IMR-90 (cell line): ENCODE measurements at regions not wholly inside any gene's neighbourhood (a gene's known extent, or its start where the extent isn't known, plus 50 kb on each side); places are given as distances from the start of the nearest gene placed in this dataset.
"Not testable (repeated sequence)": the region's sequence is repeated elsewhere in the genome, so short reads cannot be mapped to it uniquely, and the experiment has no call there.

Experiments used
- ATAC-seq: fragments of 200-7000 bp; cut with Tn5 transposase; 2 replicates; pipeline ENCODE4 v1.9.1; 2020; ENCODE audit warnings: low read depth, mild to moderate bottlenecking, moderate library complexity
- BruUV-seq: library from RNA; stranded (reverse); fragments of 400-500 nt; replicated peaks from 2 replicates; lab custom pipeline; 2021; lab: Mats Ljungman, UMichigan
- CTCF ChIA-PET: fragments of 300-600 bp; formaldehyde crosslinking; extraction: SDS; loops from one replicate; lab custom pipeline; 2021; ENCODE audit warnings: antibody characterized with exemption; lab: Yijun Ruan, JAX
- POLR2A ChIA-PET: fragments of 300-600 bp; sonication (Branson Sonifier 250); formaldehyde crosslinking; loops from one replicate; lab custom pipeline; 2022; ENCODE audit warnings: antibody characterized with exemption; ENCODE audit not compliant: unreplicated experiment; lab: Charles Lee
- DNase-seq: peaks from one replicate; pipeline ENCODE4 v3.0.0; 2013
- H2AFZ ChIP-seq: replicated peaks from 2 replicates; pipeline ENCODE3; 2013; ENCODE audit warnings: low read length, mild to moderate bottlenecking; ENCODE audit not compliant: poor library complexity
- H2AK5ac ChIP-seq: 2 replicates; pipeline ENCODE4 v1.6.1; 2013; ENCODE audit warnings: low read depth, low read length, inconsistent platforms
- H2AK9ac ChIP-seq: replicated peaks from 2 replicates; pipeline ENCODE3; 2013; ENCODE audit warnings: mild to moderate bottlenecking, low read depth, low read length, moderate library complexity; ENCODE audit not compliant: poor library complexity
- H2BK120ac ChIP-seq: 2 replicates; pipeline ENCODE4 v1.6.1; 2013; ENCODE audit warnings: low read depth, low read length, inconsistent platforms
- H2BK15ac ChIP-seq: 3 replicates; pipeline ENCODE4 v1.6.1; 2013; ENCODE audit warnings: low read depth, low read length, inconsistent platforms
- H2BK20ac ChIP-seq: 2 replicates; pipeline ENCODE4 v1.6.1; 2013; ENCODE audit warnings: low read depth, mild to moderate bottlenecking, inconsistent platforms, low read length, moderate library complexity
- H2BK5ac ChIP-seq: 2 replicates; pipeline ENCODE4 v1.6.1; 2013; ENCODE audit warnings: mild to moderate bottlenecking, low read depth, low read length, inconsistent platforms; ENCODE audit not compliant: poor library complexity, severe bottlenecking
- H3K14ac ChIP-seq: replicated peaks from 2 replicates; pipeline ENCODE4 v1.6.1; 2013; ENCODE audit warnings: low read depth, low read length, inconsistent platforms
- H3K18ac ChIP-seq: 2 replicates; pipeline ENCODE4 v1.6.1; 2013; ENCODE audit warnings: low read depth, low read length, control low read depth
- H3K23ac ChIP-seq: 2 replicates; pipeline ENCODE4 v1.6.1; 2013; ENCODE audit warnings: low read depth, low read length, inconsistent platforms
- H3K27ac ChIP-seq: 2 replicates; pipeline ENCODE4 v1.5.1; 2013; ENCODE audit warnings: mild to moderate bottlenecking, control low read depth, low read length; ENCODE audit not compliant: insufficient read depth
- H3K27me3 ChIP-seq: 2 replicates; pipeline ENCODE4 v1.6.1; 2013; ENCODE audit warnings: low read length; ENCODE audit not compliant: control insufficient read depth, insufficient read depth
- H3K36me3 ChIP-seq: 2 replicates; pipeline ENCODE4 v1.6.1; 2013; ENCODE audit warnings: low read length, mixed read lengths; ENCODE audit not compliant: control insufficient read depth, insufficient read depth
- H3K4ac ChIP-seq: 2 replicates; pipeline ENCODE4 v1.6.1; 2013; ENCODE audit warnings: low read depth, low read length, inconsistent platforms
- H3K4me1 ChIP-seq: 2 replicates; pipeline ENCODE4 v1.6.1; 2013; ENCODE audit warnings: low read length, mixed read lengths; ENCODE audit not compliant: control insufficient read depth, insufficient read depth
- H3K4me2 ChIP-seq: 2 replicates; pipeline ENCODE4 v1.6.1; 2013; ENCODE audit warnings: low read depth, mild to moderate bottlenecking, control low read depth, low read length, moderate library complexity
- H3K4me3 ChIP-seq: 2 replicates; pipeline ENCODE4 v1.5.1; 2013; ENCODE audit warnings: low read depth, mild to moderate bottlenecking, control low read depth, low read length, moderate library complexity; ENCODE audit not compliant: insufficient read depth
- H3K56ac ChIP-seq: 2 replicates; pipeline ENCODE4 v1.6.1; 2013; ENCODE audit warnings: low read length, inconsistent platforms; ENCODE audit not compliant: insufficient read depth; ENCODE audit errors: extremely low read depth
- H3K79me1 ChIP-seq, 2 experiments: 2 replicates each; pipeline ENCODE4 v1.6.1; 2013; ENCODE audit warnings: low read length in 2 of 2, inconsistent platforms in 1 of 2, low read depth in 1 of 2
- H3K9ac ChIP-seq: 2 replicates; pipeline ENCODE4 v1.6.1; 2013; ENCODE audit warnings: low read depth, low read length, control low read depth
- H3K9me1 ChIP-seq: 2 replicates; pipeline ENCODE4 v1.6.1; 2013; ENCODE audit warnings: low read length, inconsistent platforms; ENCODE audit not compliant: insufficient read depth
- H3K9me3 ChIP-seq: 2 replicates; pipeline ENCODE4 v1.6.1; 2013; ENCODE audit warnings: low read length; ENCODE audit not compliant: control insufficient read depth, insufficient read depth
- H4K20me1 ChIP-seq: 2 replicates; pipeline ENCODE4 v1.6.1; 2013; ENCODE audit warnings: low read length, inconsistent platforms; ENCODE audit not compliant: insufficient read depth
- H4K5ac ChIP-seq: 2 replicates; pipeline ENCODE4 v1.6.1; 2013; ENCODE audit warnings: mild to moderate bottlenecking, low read depth, low read length, control low read depth
- H4K8ac ChIP-seq, 2 experiments: 2 replicates each; pipeline ENCODE4 v1.6.1; 2013; ENCODE audit warnings: low read depth in 2 of 2, low read length in 2 of 2, control low read depth in 1 of 2, inconsistent platforms in 1 of 2
- H4K91ac ChIP-seq: 2 replicates; pipeline ENCODE4 v1.6.1; 2013; ENCODE audit warnings: low read depth, low read length, inconsistent platforms; ENCODE audit not compliant: insufficient read depth
- WGBS, 2 experiments: methylation state at CpG; one replicate each; pipeline versions ENCODE4 v1.1.5 to v1.1.7; 2013; ENCODE audit warnings: missing lambda C conversion rate in 2 of 2; ENCODE audit not compliant: insufficient read length in 1 of 2; ENCODE audit errors: extremely low coverage in 2 of 2; 5-methylcytosine and 5-hydroxymethylcytosine counted together
- dilution Hi-C: fragments of 300-500 bp; cut with HindIII; formaldehyde crosslinking; loops from one replicate; pipeline ENCODE4 v1.14.3; 2018; ENCODE audit warnings: low sequenced_read_pairs; ENCODE audit not compliant: unreplicated experiment
- in situ Hi-C: fragments of 300-500 bp; cut with MboI; formaldehyde crosslinking; loops from 3 replicates; pipeline ENCODE4 v1.14.3; 2019; ENCODE audit warnings: low sequenced_read_pairs, inconsistent platforms, mixed read lengths
- intact Hi-C: fragments of 100-400 bp; cut with micrococcal nuclease; formaldehyde crosslinking; loops from 2 replicates; pipeline ENCODE4 v1.10.0; 2022

DNA sequence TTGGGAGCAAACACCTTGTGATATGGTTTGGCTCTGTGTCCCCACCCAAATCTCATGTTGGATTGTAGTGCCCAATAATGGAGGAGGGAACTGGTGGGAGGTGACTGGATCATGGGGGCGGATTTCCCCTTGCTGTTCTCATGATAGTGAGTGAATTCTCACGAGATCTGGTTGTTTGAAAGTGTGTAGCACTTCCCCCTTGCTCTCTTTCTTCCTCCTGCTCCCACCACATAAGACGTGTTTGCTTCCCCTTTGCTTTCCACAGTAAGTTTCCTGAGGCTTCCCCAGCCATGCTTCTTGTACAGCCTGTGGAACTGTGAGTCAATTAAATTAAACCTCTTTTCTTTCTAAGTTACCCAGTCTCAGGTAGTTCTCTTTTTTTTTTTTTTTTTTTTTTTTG is 366.3 kb downstream of the RRAGC start:
- DNase-seq, intact Hi-C loops, H3K27me3 ChIP-seq, H3K4ac ChIP-seq, H2AFZ ChIP-seq, H3K9ac ChIP-seq, BruUV-seq, H3K4me3 ChIP-seq, H4K8ac ChIP-seq, H3K36me3 ChIP-seq, H3K18ac ChIP-seq, H4K20me1 ChIP-seq, CTCF ChIA-PET, H3K4me2 ChIP-seq, H3K27ac ChIP-seq, H3K9me3 ChIP-seq, dilution Hi-C loops, in situ Hi-C loops, H2BK20ac ChIP-seq, H3K9me1 ChIP-seq, H2BK120ac ChIP-seq, H3K23ac ChIP-seq, H3K14ac ChIP-seq, H2AK5ac ChIP-seq, ATAC-seq, H4K91ac ChIP-seq, H3K56ac ChIP-seq, H3K79me1 ChIP-seq, POLR2A ChIA-PET, H2BK5ac ChIP-seq, H2BK15ac ChIP-seq, H4K5ac ChIP-seq, H2AK9ac ChIP-seq, H3K4me1 ChIP-seq: not testable (repeated sequence)
- WGBS, 2 experiments: no CpG with 5 or more reads among the region's 3 CpGs
